T-cell (primary cell): ENCODE measurements at regions not wholly inside any gene's neighbourhood (a gene's known extent, or its start where the extent isn't known, plus 50 kb on each side); places are given as distances from the start of the nearest gene placed in this dataset.

Experiments
- ATAC-seq, 4 experiments: fragments of 200-7000 bp in 3 of 4; fragments of 150-1000 bp in 1 of 4; cut with Tn5 transposase; replicated peaks in 1 of 4; 1 replicate in 3 of 4; 2 replicates in 1 of 4; pipeline ENCODE4 v1.10.0; 2021; ENCODE audit warnings: moderate library complexity in 3 of 4, mild to moderate bottlenecking in 2 of 4, moderate number of reproducible peaks in 1 of 4
- CTCF ChIA-PET, 2 donors: fragments of 300-600 bp; sonication (Branson Sonifier 250); formaldehyde crosslinking; loops; one replicate each; lab custom pipeline; 2022; ENCODE audit warnings: antibody characterized with exemption in 2 of 2; lab: Charles Lee
- POLR2A ChIA-PET, 2 donors: fragments of 300-600 bp; sonication (Branson Sonifier 250); formaldehyde crosslinking; loops; one replicate each; lab custom pipeline; 2022; ENCODE audit warnings: antibody characterized with exemption in 2 of 2; lab: Charles Lee
- DNase-seq, 35 experiments: peaks; one replicate each; pipeline versions ENCODE4 v3.0.0 to v3.0.0-alpha.2; 2013 to 2023
- H3K27ac ChIP-seq: one replicate; pipeline ENCODE4 v1.5.1; 2013; ENCODE audit warnings: low read length
- H3K27me3 ChIP-seq, 2 experiments: replicated peaks in 1 of 2; 1 replicate in 1 of 2; 2 replicates in 1 of 2; pipeline versions ENCODE4 v1.6.1 to v1.7.0; 2013; ENCODE audit warnings: low read length in 1 of 2, mixed read lengths in 1 of 2; ENCODE audit not compliant: control insufficient read depth in 2 of 2, insufficient read depth in 2 of 2; ENCODE audit errors: extremely low read depth in 1 of 2
- H3K36me3 ChIP-seq, 2 donors: 1 replicate in 1 of 2; 2 replicates in 1 of 2; pipeline versions ENCODE4 v1.6.1 to v1.7.0; 2013; ENCODE audit warnings: low read length in 1 of 2; ENCODE audit not compliant: control insufficient read depth in 2 of 2, insufficient read depth in 1 of 2; ENCODE audit errors: extremely low read depth in 1 of 2
- H3K4me1 ChIP-seq, 2 experiments: 1 replicate in 1 of 2; 2 replicates in 1 of 2; pipeline versions ENCODE4 v1.6.1 to v1.7.0; 2013; ENCODE audit warnings: low read length in 2 of 2, mixed read lengths in 1 of 2; ENCODE audit not compliant: insufficient read depth in 2 of 2, control insufficient read depth in 1 of 2; ENCODE audit errors: extremely low read depth in 1 of 2
- H3K4me3 ChIP-seq, 2 donors: 1 replicate in 1 of 2; 2 replicates in 1 of 2; pipeline versions ENCODE4 v1.5.1 to v1.7.0; 2013; ENCODE audit warnings: mild to moderate bottlenecking in 2 of 2, low read length in 1 of 2, moderate library complexity in 1 of 2; ENCODE audit not compliant: control insufficient read depth in 1 of 2; ENCODE audit errors: extremely low read depth in 1 of 2
- H3K9me3 ChIP-seq: 2 replicates; pipeline ENCODE4 v1.7.0; 2013
- H3K27ac Mint-ChIP-seq, 2 donors: one replicate each; pipeline ENCODE4 v1.8.0; 2020 to 2021; ENCODE audit warnings: mild to moderate bottlenecking in 2 of 2, mixed read lengths in 2 of 2
- H3K27me3 Mint-ChIP-seq, 2 donors: one replicate each; pipeline ENCODE4 v1.8.0; 2021 to 2022; ENCODE audit warnings: mixed read lengths in 2 of 2
- H3K36me3 Mint-ChIP-seq: one replicate; pipeline ENCODE4 v1.8.0; 2021; ENCODE audit warnings: mixed read lengths
- H3K4me1 Mint-ChIP-seq, 3 donors: one replicate each; pipeline ENCODE4 v1.8.0; 2020 to 2022; ENCODE audit warnings: mixed read lengths in 3 of 3, mild to moderate bottlenecking in 1 of 3
- H3K4me3 Mint-ChIP-seq, 3 donors: one replicate each; pipeline ENCODE4 v1.8.0; 2020 to 2022; ENCODE audit warnings: mild to moderate bottlenecking in 3 of 3, mixed read lengths in 3 of 3, moderate library complexity in 3 of 3
- H3K9me3 Mint-ChIP-seq, 3 donors: one replicate each; pipeline ENCODE4 v1.8.0; 2020 to 2022; ENCODE audit warnings: mixed read lengths in 3 of 3
- WGBS: methylation state at CpG from one replicate; pipeline ENCODE4 v1.1.5; 2013; ENCODE audit warnings: missing lambda C conversion rate; ENCODE audit not compliant: insufficient coverage; 5-methylcytosine and 5-hydroxymethylcytosine counted together

- DNase-seq (no peak), ATAC-seq (no peak)
- Mint-ChIP-seq H3K27me3 (no peaks in the 10 kb centered on the region), H3K9me3 (peaks cover 12 to 15% (median 14%) of the 10 kb centered on the region in 3 donors), H3K36me3 (no peaks in the 10 kb centered on the region), H3K27ac (no peak overlapping the region), H3K4me3 (no peak overlapping the region), H3K4me1 (no peaks in the 10 kb centered on the region)
- ChIA-PET CTCF (no interaction called here), POLR2A (no interaction called here)
- 71% methylated on average over 1 of the region's 2 CpGs for WGBS
- no peak overlapping the region for H3K27ac ChIP-seq
- H3K4me3 ChIP-seq = no peak overlapping the region
- H3K4me1 ChIP-seq = no peaks in the 10 kb centered on the region
- no peaks in the 10 kb centered on the region for H3K27me3 ChIP-seq
- no peaks in the 10 kb centered on the region for H3K36me3 ChIP-seq
- H3K9me3 ChIP-seq = no peaks in the 10 kb centered on the region
Measured at GRCh38 chr5:165956854-165957253, 2334.6 kb upstream of the WWC1 start.

- no peaks in the 10 kb centered on the region for H3K4me1 Mint-ChIP-seq
- ChIA-PET POLR2A (no interaction called here), CTCF (no interaction called here)
- Histone ChIP-seq H3K27ac (no peak overlapping the region), H3K9me3 (no peaks in the 10 kb centered on the region), H3K4me3 (no peak overlapping the region), H3K27me3 (no peaks in the 10 kb centered on the region), H3K4me1 (no peaks in the 10 kb centered on the region), H3K36me3 (no peaks in the 10 kb centered on the region)
- H3K36me3 Mint-ChIP-seq = no peaks in the 10 kb centered on the region
- H3K27me3 Mint-ChIP-seq = no peaks in the 10 kb centered on the region
- DNase-seq (no peak), ATAC-seq (no peak)
- H3K9me3 Mint-ChIP-seq = peaks cover 5 to 26% (median 10%) of the 10 kb centered on the region in 3 donors
- H3K4me3 Mint-ChIP-seq = no peak overlapping the region
- 70% methylated on average over 2 of the region's 2 CpGs for WGBS
- no peak overlapping the region for H3K27ac Mint-ChIP-seq
Measured at GRCh38 chr5:165981671-165982070, 2309.8 kb upstream of the WWC1 start.

- no peaks in the 10 kb centered on the region for H3K27me3 Mint-ChIP-seq
- CTCF ChIA-PET = no interaction called here
- no peak overlapping the region for H3K4me3 Mint-ChIP-seq
- 81% methylated on average over 6 of the region's 13 CpGs for WGBS
- no peaks in the 10 kb centered on the region for H3K36me3 ChIP-seq
- H3K36me3 Mint-ChIP-seq = no peaks in the 10 kb centered on the region
- H3K27me3 ChIP-seq = no peaks in the 10 kb centered on the region
- no peaks in the 10 kb centered on the region for H3K9me3 ChIP-seq
- H3K27ac Mint-ChIP-seq = no peak overlapping the region
- ATAC-seq = no peak
- no peaks in the 10 kb centered on the region for H3K4me1 Mint-ChIP-seq
- POLR2A ChIA-PET = no interaction called here
- no peak overlapping the region for H3K4me3 ChIP-seq
- H3K4me1 ChIP-seq = no peaks in the 10 kb centered on the region
- no peak overlapping the region for H3K27ac ChIP-seq
- DNase-seq = no peak
- peaks cover 23 to 39% (median 24%) of the 10 kb centered on the region in 3 donors for H3K9me3 Mint-ChIP-seq
Measured at GRCh38 chr5:165996201-165996875, 2295.1 kb upstream of the WWC1 start.

- H3K36me3 Mint-ChIP-seq = no peaks in the 10 kb centered on the region
- H3K4me1 ChIP-seq = no peaks in the 10 kb centered on the region
- no peak overlapping the region for H3K4me3 Mint-ChIP-seq
- ChIA-PET POLR2A (no interaction called here), CTCF (no interaction called here)
- no peaks in the 10 kb centered on the region for H3K27me3 Mint-ChIP-seq
- H3K9me3 ChIP-seq = no peaks in the 10 kb centered on the region
- no peak for ATAC-seq
- H3K4me3 ChIP-seq = no peak overlapping the region
- H3K36me3 ChIP-seq = no peaks in the 10 kb centered on the region
- no peak for DNase-seq
- WGBS = 88% methylated on average over 1 of the region's 5 CpGs
- no peak overlapping the region for H3K27ac Mint-ChIP-seq
- H3K9me3 Mint-ChIP-seq = peaks cover 15 to 18% (median 16%) of the 10 kb centered on the region in 3 donors
- H3K27me3 ChIP-seq = no peaks in the 10 kb centered on the region
- H3K27ac ChIP-seq = no peak overlapping the region
- H3K4me1 Mint-ChIP-seq = no peaks in the 10 kb centered on the region
Measured at GRCh38 chr5:165999693-166000320, 2291.6 kb upstream of the WWC1 start.

- Histone ChIP-seq H3K9me3 (no peaks in the 10 kb centered on the region), H3K36me3 (no peaks in the 10 kb centered on the region), H3K4me3 (no peak overlapping the region), H3K27me3 (no peaks in the 10 kb centered on the region), H3K4me1 (no peaks in the 10 kb centered on the region), H3K27ac (no peak overlapping the region)
- Mint-ChIP-seq H3K27ac (no peak overlapping the region), H3K27me3 (no peaks in the 10 kb centered on the region), H3K9me3 (peaks cover 6 to 12% (median 11%) of the 10 kb centered on the region in 3 donors), H3K4me1 (no peaks in the 10 kb centered on the region), H3K36me3 (no peaks in the 10 kb centered on the region), H3K4me3 (no peak overlapping the region)
- ChIA-PET POLR2A (no interaction called here), CTCF (no interaction called here)
- DNase-seq = no peak
- no CpG with 5 or more reads among the region's 2 CpGs for WGBS
- no peak for ATAC-seq
Measured at GRCh38 chr5:166004006-166004405, 2287.4 kb upstream of the WWC1 start.

- no peaks in the 10 kb centered on the region for H3K36me3 ChIP-seq
- H3K9me3 ChIP-seq = no peaks in the 10 kb centered on the region
- DNase-seq (no peak), ATAC-seq (no peak)
- CTCF ChIA-PET = no interaction called here
- Mint-ChIP-seq H3K4me3 (no peak overlapping the region), H3K36me3 (no peaks in the 10 kb centered on the region), H3K4me1 (no peaks in the 10 kb centered on the region), H3K27ac (no peak overlapping the region), H3K27me3 (no peaks in the 10 kb centered on the region), H3K9me3 (peaks cover 13 to 25% (median 22%) of the 10 kb centered on the region in 3 donors)
- POLR2A ChIA-PET = no interaction called here
- H3K27me3 ChIP-seq = no peaks in the 10 kb centered on the region
- no peak overlapping the region for H3K27ac ChIP-seq
- WGBS = 83% methylated on average over 2 of the region's 4 CpGs
- no peak overlapping the region for H3K4me3 ChIP-seq
- H3K4me1 ChIP-seq = no peaks in the 10 kb centered on the region
Measured at GRCh38 chr5:166013415-166013814, 2278.0 kb upstream of the WWC1 start.
